Stimulated activated effector memory CD8-positive, alpha-beta T cell treated with anti-CD3 and anti-CD28 coated beads, Interleukin-12 subunit alpha, Interleukin-12 subunit beta, amount 100 ng/mL, for 72 hours (primary cell): ENCODE measurements at regions not wholly inside any gene's neighbourhood (a gene's known extent, or its start where the extent isn't known, plus 50 kb on each side); places are given as distances from the start of the nearest gene placed in this dataset.
"Not testable (repeated sequence)": the region's sequence is repeated elsewhere in the genome, so short reads cannot be mapped to it uniquely, and the experiment has no call there.

Experiments used
- ATAC-seq: fragments of 150-1000 bp; cut with Tn5 transposase; 2 replicates; pipeline ENCODE4 v1.10.0; 2021
- DNase-seq, 2 donors: peaks; one replicate each; pipeline ENCODE4 v3.0.0; 2021 to 2022; ENCODE audit warnings: low spot score in 2 of 2
- H3K27ac Mint-ChIP-seq: one replicate; pipeline ENCODE4 v1.8.0; 2022; ENCODE audit warnings: mild to moderate bottlenecking, mixed read lengths
- H3K36me3 Mint-ChIP-seq: one replicate; pipeline ENCODE4 v1.8.0; 2022; ENCODE audit warnings: mild to moderate bottlenecking, mixed read lengths
- H3K4me1 Mint-ChIP-seq: one replicate; pipeline ENCODE4 v1.8.0; 2022; ENCODE audit warnings: mixed read lengths
- H3K4me3 Mint-ChIP-seq: one replicate; pipeline ENCODE4 v1.8.0; 2022; ENCODE audit warnings: mild to moderate bottlenecking, mixed read lengths
- H3K9me3 Mint-ChIP-seq: one replicate; pipeline ENCODE4 v1.8.0; 2022; ENCODE audit warnings: mixed read lengths

DNA sequence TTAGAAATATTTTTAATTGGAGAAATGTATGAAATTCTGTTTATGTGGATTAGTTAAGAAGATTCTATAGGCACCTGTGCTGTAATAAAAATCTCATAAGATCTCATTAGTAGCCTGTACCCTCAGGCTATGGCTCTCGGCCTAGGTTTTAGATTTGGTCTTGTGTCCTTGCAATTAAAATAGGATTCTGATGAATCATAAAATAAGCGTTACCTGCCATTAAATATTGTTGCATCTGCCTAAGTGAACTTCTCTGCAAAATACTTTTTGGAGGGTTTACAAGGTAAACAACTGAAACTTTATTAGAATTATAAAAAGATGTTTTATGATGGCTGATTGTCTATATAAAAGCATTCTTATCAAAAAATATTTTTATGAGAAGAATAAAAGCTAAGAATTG, 804.1 kb upstream of the ANO3 start:
- no peak overlapping the region for H3K27ac Mint-ChIP-seq
- no peaks in the 10 kb centered on the region for H3K4me1 Mint-ChIP-seq
- no peak overlapping the region for H3K4me3 Mint-ChIP-seq
- peaks cover 2% of the 10 kb centered on the region for H3K9me3 Mint-ChIP-seq
- no peak for ATAC-seq
- DNase-seq, result no peak
- no peaks in the 10 kb centered on the region for H3K36me3 Mint-ChIP-seq

DNA sequence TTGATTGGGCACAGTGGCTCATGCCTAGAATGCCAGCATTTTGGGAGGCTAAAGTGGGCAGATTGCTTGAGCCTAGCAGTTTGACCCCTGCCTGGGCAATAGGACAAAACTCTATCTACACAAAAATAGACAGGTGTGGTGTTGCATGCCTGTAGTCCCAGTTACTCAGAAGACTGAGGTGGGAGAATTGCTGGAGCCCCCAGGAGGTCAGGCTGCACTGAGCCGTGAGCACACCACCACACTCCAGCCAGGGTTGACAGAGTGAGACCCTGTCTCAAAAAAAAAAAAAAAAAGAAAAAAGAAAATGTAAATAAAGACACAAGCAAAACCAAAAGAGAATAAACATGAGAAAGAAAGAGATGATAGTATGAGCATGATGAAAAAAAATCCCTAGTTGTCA, 802.4 kb upstream of the ANO3 start:
- Mint-ChIP-seq H3K4me1 (no peaks in the 10 kb centered on the region), H3K36me3 (no peaks in the 10 kb centered on the region), H3K4me3 (no peak overlapping the region), H3K27ac (no peak overlapping the region), H3K9me3 (peaks cover 5% of the 10 kb centered on the region)
- ATAC-seq (no peak), DNase-seq (no peak)

GRCh38 chr11:25535467-25536272, 796.3 kb upstream of the ANO3 start:
- Mint-ChIP-seq H3K36me3 (no peaks in the 10 kb centered on the region), H3K4me3 (no peak overlapping the region), H3K9me3 (peaks cover 14% of the 10 kb centered on the region), H3K4me1 (no peaks in the 10 kb centered on the region), H3K27ac (no peak overlapping the region)
- DNase-seq (no peak), ATAC-seq (no peak)

DNA sequence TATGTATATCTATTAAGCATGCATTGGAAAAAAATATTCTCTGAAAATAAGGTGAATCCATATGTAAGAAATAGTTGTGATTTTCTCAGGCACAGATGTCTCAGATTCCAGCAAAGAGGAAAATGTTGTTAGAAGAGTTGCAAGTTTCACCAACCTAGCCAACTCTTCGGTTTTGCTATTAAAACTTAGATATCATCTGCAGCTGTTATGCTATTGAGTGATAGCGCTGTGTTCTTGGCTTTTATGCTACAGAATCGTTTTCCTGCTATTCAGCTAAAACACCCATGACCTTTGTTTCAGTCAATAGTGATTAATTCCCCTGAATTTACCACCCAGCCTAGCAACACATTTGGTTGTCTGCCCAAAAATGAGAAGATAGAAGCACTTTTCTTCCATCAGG, 795.6 kb upstream of the ANO3 start:
- DNase-seq (no peak), ATAC-seq (no peak)
- Mint-ChIP-seq H3K4me1 (no peaks in the 10 kb centered on the region), H3K9me3 (peaks cover 14% of the 10 kb centered on the region), H3K36me3 (no peaks in the 10 kb centered on the region), H3K27ac (no peak overlapping the region), H3K4me3 (no peak overlapping the region)

DNA sequence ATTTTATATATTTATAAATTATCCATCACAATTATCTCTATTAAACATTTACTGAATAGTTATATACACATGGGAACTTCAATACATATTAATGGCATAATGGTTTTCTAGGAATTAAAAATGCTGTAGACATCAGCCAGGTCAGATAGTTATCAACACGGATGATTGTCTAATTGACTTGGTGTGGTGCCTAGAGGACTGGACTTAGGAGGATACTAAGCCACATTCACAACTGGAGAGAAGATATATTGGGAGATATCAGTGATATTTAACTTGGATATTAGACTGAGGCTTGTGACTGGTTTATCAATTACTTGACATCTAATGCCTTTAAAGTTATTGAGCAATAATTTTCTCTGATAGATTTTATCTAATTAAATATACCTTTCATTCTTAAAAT, 794.5 kb upstream of the ANO3 start:
- Mint-ChIP-seq H3K9me3 (peaks cover 19% of the 10 kb centered on the region), H3K4me3 (no peak overlapping the region), H3K36me3 (no peaks in the 10 kb centered on the region), H3K27ac (no peak overlapping the region), H3K4me1 (no peaks in the 10 kb centered on the region)
- DNase-seq (no peak), ATAC-seq (no peak)

- H3K4me3 Mint-ChIP-seq, result no peak overlapping the region
- no peaks in the 10 kb centered on the region for H3K36me3 Mint-ChIP-seq
- no peaks in the 10 kb centered on the region for H3K4me1 Mint-ChIP-seq
- DNase-seq, result no peak
- H3K27ac Mint-ChIP-seq, result no peak overlapping the region
- no peak for ATAC-seq
- H3K9me3 Mint-ChIP-seq, result peaks cover 9% of the 10 kb centered on the region
These were observed 784.6 kb upstream of the ANO3 start for GRCh38 chr11:25547292-25547691.

- Mint-ChIP-seq H3K4me1 (no peaks in the 10 kb centered on the region), H3K9me3 (peaks cover 7% of the 10 kb centered on the region), H3K27ac (no peak overlapping the region), H3K4me3 (no peak overlapping the region), H3K36me3 (no peaks in the 10 kb centered on the region)
- DNase-seq, result no peak
- ATAC-seq, result no peak
These were observed 769.5 kb upstream of the ANO3 start for GRCh38 chr11:25562417-25562816.

GRCh38 chr11:25565846-25566245, 766.1 kb upstream of the ANO3 start:
- no peaks in the 10 kb centered on the region for H3K36me3 Mint-ChIP-seq
- H3K9me3 Mint-ChIP-seq, result peaks cover 9% of the 10 kb centered on the region
- no peak for DNase-seq
- H3K4me1 Mint-ChIP-seq, result no peaks in the 10 kb centered on the region
- ATAC-seq, result no peak
- no peak overlapping the region for H3K27ac Mint-ChIP-seq
- no peak overlapping the region for H3K4me3 Mint-ChIP-seq

GRCh38 chr11:25566298-25567200, 765.4 kb upstream of the ANO3 start:
- no peaks in the 10 kb centered on the region for H3K36me3 Mint-ChIP-seq
- H3K4me1 Mint-ChIP-seq, result no peaks in the 10 kb centered on the region
- peaks cover 10% of the 10 kb centered on the region for H3K9me3 Mint-ChIP-seq
- no peak for ATAC-seq
- no peak overlapping the region for H3K27ac Mint-ChIP-seq
- DNase-seq, result no peak
- no peak overlapping the region for H3K4me3 Mint-ChIP-seq

DNA sequence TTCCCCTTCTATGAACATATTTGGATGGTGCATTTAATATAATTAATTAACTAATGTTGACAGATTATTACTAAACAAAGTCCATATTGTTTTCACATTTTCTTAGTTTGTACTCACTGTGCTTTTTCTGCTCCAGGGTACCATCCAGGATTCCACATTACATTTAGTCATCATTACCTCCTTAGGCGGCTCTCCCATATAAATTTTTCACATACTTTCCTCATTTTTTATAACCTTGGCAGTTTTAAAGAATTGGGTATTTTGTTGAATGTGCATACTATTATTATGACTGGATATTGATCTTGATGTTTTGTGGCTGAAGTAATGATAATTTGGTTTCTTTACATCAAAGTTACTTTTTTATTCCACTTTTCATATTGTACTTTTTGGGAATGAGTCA, 755.6 kb upstream of the ANO3 start:
- ATAC-seq, result no peak
- Mint-ChIP-seq H3K4me1 (no peaks in the 10 kb centered on the region), H3K27ac (no peak overlapping the region), H3K36me3 (no peaks in the 10 kb centered on the region), H3K4me3 (no peak overlapping the region), H3K9me3 (peaks cover 23% of the 10 kb centered on the region)
- DNase-seq, result no peak

DNA sequence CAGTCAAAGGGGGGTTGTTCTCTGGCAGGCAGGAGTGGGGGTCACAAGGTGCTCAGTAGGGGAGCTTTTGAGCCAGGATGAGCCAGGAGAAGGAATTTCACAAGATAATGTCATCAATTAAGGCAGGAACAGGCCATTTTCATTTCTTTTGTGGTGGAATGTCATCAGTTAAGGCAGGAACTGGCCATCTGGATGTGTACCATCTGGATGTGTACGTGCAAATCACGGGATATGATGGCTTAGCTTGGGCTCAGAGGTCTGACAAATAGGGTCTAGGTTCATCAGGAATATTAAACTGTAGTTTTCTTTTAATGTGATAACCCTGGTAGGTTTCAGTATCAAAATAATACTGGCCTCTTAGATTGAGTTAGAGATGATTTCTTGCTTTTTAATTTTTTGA, 752.4 kb upstream of the ANO3 start:
- not testable (repeated sequence) for H3K4me3 Mint-ChIP-seq, H3K36me3 Mint-ChIP-seq, DNase-seq, H3K27ac Mint-ChIP-seq, ATAC-seq, H3K4me1 Mint-ChIP-seq
- H3K9me3 Mint-ChIP-seq, result peaks cover 11% of the 10 kb centered on the region

DNA sequence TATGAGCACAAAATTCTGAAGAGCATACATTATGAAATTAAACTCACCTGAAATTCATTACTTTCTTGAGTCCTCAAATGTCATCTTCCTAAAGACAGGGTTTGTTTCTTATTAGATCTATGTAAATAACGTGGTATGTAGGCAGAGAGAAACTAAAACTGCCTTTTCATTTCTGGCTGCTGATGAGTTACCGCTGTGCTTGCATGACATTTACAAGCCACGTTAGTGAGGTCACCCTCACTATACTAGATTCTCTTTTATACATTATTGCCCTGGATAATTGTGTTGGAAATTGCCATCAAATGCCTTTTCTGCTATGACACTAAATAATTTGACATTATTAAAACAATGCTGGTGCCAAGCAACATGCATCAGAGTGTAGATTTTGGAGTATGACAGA, 748.3 kb upstream of the ANO3 start:
- DNase-seq (no peak), ATAC-seq (no peak)
- Mint-ChIP-seq H3K36me3 (no peaks in the 10 kb centered on the region), H3K9me3 (peaks cover 14% of the 10 kb centered on the region), H3K4me1 (no peaks in the 10 kb centered on the region), H3K4me3 (no peak overlapping the region), H3K27ac (no peak overlapping the region)

GRCh38 chr11:25587496-25587895, 744.4 kb upstream of the ANO3 start:
- Mint-ChIP-seq H3K36me3 (no peaks in the 10 kb centered on the region), H3K9me3 (peaks cover 15% of the 10 kb centered on the region), H3K4me1 (no peaks in the 10 kb centered on the region), H3K4me3 (no peak overlapping the region), H3K27ac (no peak overlapping the region)
- ATAC-seq (no peak), DNase-seq (no peak)

DNA sequence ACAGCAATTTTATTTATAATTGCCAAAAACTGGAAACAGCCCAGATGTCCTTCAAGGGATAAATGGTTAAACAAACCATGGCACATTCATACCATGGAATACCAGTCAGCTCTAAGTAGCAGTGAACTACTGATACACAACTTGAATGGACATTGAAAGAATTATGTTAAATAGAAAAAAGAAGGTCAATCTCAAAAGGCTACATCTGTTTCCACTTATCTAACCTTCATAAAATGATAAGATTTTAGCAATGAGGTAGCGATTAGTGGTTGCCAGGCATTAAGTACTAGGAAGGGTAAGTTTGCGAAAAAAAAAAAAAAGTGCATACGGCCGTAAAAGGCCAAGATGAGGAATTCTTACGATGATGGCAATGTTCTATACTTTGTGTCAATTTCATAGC, 738.7 kb upstream of the ANO3 start:
- DNase-seq, result no peak
- peaks cover 22% of the 10 kb centered on the region for H3K9me3 Mint-ChIP-seq
- H3K36me3 Mint-ChIP-seq, result no peaks in the 10 kb centered on the region
- H3K4me3 Mint-ChIP-seq, result no peak overlapping the region
- no peaks in the 10 kb centered on the region for H3K4me1 Mint-ChIP-seq
- H3K27ac Mint-ChIP-seq, result no peak overlapping the region
- ATAC-seq, result no peak

GRCh38 chr11:25596701-25597100, 735.2 kb upstream of the ANO3 start:
- H3K9me3 Mint-ChIP-seq, result peaks cover 12% of the 10 kb centered on the region
- ATAC-seq (no peak), DNase-seq (no peak)
- no peak overlapping the region for H3K4me3 Mint-ChIP-seq
- no peaks in the 10 kb centered on the region for H3K4me1 Mint-ChIP-seq
- no peaks in the 10 kb centered on the region for H3K36me3 Mint-ChIP-seq
- no peak overlapping the region for H3K27ac Mint-ChIP-seq

DNA sequence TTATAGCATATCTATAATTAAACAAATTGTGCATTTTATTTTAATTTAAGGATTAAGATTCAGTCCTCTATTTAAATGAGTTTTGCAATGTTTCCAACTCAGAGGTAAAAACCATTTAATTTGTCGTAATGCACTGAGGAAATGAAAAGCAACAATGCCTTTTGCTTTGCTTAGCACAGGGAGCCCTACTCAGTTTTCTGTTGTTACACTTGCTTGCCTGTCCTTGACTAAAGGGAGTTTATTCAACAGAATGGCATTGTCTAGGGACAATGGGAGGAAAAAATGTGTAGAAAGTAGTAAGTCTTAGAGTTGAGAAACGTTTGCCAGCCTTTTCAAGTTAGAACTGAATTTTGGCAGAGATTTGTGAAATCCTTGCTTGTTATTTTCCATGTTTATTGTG, 734.2 kb upstream of the ANO3 start:
- Mint-ChIP-seq H3K4me1 (no peaks in the 10 kb centered on the region), H3K9me3 (peaks cover 12% of the 10 kb centered on the region), H3K27ac (no peak overlapping the region), H3K4me3 (no peak overlapping the region), H3K36me3 (no peaks in the 10 kb centered on the region)
- ATAC-seq, result no peak
- DNase-seq, result no peak
